ENCODE measurements at regions not wholly inside any gene's neighbourhood (a gene's known extent, or its start where the extent isn't known, plus 50 kb on each side); places are given as distances from the start of the nearest gene placed in this dataset.

DNA sequence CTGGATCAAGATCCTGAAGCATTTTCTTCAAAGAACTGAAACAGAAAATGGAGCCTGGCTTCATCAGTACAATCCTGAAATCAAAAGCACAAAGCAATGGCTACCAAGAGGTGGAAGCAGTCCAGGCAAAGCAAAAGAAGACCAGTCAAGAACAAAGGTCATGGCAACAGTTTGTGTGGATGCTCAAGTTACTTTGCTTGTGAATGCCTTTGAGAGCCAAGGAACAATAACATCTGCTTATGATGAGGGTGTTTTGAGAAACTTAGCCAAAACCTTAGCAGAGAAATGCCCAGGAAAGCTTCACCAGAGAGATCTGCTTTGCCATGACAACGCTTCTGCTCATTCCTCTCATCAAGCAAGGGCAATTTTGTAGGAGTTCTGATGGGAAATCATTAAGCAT is 723.1 kb downstream of the TMEM182 start:
- no peak for DNase-seq (ENCODE audit: low read depth)

DNA sequence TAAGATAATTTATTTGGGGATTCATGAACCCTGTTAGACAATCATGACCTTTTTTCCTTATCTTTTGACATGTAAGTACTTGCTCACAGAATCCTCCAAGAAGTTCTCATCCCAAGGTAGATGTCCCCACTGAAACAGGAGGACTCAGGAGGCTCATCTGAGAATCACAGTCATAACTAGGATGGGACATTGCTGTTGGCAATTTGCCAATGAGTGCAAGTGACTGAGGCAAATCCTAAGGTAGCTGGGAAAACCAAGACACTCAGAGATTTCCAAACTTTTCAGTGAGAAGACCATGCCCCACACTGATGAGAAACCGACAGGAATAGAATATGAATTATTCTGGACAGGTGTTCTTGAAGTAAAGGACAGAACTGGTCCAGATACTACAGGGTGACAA is 735.0 kb downstream of the TMEM182 start:
- DNase-seq (ENCODE audit: low read depth): no peak

DNA sequence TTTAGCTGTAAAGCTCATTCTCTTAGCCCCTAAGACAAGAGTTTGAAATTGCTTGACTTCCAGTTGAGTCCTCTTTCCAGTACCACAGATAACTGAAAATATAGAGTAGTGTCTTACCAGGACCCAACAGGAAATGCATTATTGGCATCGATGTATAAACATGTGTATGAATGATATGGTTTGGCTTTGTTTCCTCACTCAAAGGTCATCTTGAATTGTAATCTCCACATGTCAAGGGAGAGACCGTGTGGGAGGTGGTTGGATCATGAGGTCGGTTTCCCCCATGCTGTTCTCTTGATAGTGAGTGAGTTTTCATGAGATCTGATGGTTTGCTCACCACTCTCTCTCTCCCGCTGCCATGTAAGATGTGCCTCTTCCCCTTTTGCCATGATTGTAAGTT is 745.0 kb downstream of the TMEM182 start:
- DNase-seq (ENCODE audit: low read depth): no peak

DNA sequence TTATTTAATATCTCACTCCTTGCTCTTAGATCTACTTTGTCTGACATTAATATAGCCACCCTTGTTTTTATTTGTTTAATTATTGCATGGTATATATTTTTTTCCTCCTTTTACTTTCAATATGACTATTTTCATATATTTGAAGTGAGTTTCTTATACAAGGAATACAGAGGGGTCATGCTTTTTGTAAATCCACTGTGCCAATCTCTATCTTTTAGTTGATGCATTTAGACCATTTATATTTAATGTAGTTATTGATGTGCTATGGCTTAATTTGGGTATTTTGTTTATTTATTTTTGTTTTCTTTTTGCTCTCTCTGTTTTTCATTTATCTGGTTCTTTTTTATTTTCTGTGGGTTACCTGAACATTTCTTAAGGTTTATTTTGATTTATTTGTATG is 750.6 kb downstream of the TMEM182 start:
- DNase-seq (ENCODE audit: low read depth): no peak

DNA sequence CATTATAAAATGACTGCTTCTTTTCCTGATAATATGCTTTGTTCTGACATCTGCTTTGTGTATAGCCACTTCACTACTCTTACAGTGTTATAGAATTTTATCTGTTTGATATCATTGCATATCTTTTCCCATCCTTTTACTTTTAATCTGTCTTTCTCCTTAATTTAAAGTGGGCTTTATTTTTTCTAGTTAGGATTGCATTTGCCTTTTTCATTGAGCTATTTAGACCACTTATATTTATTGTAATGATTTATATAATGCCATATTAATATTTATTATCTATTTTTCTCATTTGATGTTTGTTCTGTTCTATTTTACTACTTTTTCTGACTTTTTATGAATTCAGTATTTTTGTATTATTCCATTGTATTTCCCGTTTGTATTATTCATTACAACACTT is 758.7 kb downstream of the TMEM182 start:
- DNase-seq (ENCODE audit: low read depth): no peak

DNA sequence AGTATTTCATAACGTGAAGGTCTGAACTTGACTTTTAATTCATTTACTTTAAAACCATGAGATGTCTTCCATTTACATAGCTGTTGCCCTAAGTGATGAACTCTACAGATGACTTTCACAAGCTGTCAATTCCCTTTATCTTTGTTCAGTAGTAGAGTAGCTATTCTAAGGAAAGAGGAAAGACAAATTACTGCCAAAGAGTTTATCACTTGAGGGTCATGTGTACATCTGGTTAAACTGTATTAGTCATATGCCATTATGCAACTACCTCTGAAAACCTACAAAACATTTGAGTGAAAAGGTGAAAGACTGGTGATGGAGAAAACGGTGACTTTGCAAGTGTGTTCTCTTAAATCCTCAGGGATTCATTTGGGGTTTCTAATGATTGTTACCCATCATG is 763.9 kb downstream of the TMEM182 start:
- no peak for DNase-seq (ENCODE audit: low read depth)

DNA sequence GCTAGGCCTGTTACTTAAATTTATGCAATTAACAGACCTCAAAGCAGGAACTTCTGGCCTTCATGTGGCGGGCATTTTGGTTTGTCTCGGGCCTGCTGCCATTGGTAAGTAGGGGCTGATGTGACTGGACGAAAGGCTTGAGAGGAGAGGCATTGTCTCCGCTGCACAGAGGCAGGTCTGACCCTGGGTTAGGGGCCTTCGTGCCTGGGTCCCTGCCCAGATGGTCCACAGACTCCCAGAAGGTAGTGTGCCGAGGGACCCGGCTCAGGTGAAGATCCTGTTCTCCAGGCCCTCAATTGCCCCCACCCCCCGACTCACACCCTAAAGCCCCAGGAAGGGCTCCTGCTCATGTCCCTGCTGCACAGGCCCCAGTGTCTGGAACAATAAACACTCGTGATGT is 764.9 kb downstream of the TMEM182 start:
- DNase-seq (ENCODE audit: low read depth): no peak

DNA sequence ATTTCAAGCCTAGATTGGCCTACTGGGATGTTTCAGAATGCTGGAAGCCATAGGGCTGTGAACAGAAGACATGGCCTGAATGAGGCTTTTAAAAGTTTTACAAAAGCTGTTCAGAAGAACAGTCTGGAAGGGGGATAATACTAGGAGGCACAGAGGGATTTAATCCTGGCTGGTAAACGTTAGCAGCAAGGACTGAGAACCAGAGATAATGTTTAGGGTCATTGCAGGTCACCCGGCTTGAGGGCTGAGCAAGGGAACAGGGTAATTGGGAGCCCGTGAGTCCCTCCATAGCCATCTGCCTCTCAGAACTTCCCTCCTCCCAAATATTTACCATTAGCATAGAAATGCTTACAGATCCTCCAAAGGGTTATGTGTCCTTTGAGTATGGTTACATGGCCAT is 765.4 kb downstream of the TMEM182 start:
- no peak for DNase-seq (ENCODE audit: low read depth)

DNA sequence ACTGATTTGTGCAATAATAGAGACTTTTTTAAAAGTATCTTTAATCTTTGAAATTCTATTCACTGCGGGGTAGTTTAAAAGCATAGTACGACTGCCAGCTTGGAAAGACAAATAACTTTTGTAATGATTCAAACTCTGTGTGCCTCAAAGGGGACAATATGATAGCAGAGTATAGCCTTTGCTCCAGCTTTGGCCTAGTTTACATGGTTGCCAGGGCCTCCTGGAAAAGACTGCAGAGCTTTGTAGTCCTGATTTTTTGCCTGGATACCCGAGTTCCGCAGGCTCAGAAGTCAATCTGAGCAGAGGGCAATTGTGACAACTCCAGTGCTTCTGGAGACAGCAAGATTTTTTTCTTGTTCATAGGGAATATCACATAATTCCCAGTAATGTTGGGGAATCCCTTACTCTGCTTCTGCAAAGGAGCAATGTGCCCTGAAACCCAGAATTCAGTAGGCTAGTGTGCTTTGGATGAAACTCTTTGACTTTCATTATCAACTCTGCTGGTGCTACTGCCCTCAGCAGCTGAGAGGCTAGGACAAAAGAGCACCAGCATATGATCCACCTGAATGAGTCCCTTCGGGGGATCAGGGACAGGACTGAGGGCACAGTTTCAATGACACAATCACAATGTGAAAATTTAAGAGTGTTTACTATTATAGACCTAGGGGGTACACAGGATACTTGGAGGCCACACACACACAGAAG is 768.1 kb downstream of the TMEM182 start:
- no peak for DNase-seq (ENCODE audit: low read depth)

DNA sequence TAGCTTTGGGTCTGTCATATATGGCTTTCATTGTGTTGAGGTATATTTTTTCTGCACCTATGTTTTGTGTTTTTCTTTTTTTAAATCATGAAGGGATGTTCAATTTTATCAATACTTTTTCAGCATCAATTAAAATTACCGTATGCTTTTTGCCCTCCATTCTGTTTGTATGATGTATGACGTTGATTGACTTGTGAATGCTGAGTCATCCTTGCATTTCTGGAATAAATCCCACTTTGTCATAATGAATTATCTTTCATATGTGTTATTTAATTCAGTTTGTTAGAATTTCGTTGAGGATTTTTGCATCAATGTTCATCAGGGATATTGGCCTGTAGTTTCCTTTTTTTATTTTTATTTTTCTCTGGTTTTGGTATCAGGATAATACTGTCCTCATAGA is 790.9 kb downstream of the TMEM182 start:
- no peak for DNase-seq (ENCODE audit: low read depth)

DNA sequence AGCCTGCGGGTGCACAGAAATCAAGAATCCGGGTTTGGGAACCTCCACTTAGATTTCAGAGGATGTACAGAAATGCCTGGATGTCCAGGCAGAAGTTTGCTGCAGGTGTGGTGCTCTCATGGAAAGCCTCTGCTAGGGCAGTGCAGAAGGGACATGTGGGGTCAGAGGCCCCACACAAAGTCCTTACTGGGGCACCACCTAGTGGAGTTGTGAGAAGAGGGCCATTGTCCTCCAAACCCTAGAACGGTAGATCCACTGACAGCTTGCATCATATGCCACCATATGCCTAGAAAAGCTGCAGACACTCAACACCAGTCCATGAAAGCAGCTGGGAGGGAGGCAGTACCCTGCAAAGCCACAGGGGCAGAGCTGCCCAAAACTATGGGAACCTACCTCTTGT is 833.0 kb downstream of the TMEM182 start:
- DNase-seq (ENCODE audit: low read depth): no peak

DNA sequence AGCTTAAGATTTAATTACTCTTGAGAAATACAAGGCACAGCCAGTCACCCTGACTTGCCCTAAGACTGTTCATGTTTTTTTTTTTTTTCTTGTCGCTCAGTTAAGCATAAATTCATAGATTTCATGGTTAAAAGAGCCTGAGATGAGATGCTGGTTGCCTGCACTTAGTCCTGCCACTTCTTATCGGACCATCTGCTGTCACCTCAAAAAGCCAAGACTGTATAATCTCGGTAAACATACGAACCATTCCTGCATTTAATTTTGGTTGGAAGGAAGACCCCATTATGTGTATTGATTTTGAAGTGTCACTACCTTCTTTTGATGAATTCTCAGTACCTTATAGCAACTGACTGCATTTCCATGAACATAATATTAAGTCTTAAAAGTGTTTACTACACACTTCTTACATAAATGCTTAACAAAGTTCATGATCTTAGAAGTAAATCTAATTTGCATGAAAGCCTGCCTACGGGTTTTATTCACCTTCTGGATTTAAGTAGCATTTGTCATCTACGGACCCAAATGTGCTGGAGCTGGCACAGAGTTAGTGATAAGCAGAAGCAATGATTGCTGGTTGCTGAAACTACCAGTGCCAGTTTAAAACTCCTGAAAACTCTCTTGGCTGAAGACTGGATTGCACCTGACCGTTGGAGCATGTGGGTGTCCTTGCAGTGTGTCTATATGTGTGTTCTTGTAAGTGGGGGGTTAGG is 843.4 kb downstream of the TMEM182 start:
- DNase-seq (ENCODE audit: low read depth): no peak

DNA sequence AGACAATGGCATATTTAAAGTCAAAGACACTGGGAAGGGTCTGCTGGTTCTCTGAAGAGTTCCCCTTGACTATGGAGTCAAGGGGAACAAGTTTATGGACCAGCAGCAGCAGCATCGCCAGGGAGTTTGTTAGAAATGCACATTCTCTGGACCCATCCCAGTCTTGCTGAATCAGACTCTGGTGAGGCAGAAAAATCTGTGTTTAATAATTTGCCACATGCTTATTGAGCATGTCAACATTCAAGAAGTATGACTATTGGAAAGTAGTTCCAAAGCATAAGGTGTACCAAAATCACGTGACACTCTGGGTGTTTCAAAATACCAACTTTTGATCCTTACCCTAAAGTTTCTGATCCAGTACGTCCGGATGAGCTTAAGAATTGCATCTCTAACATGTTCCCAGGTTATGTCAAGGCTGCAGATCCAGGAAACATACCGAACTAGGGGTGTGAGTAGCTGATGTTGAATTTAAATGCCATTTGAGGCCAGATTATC is 853.8 kb downstream of the TMEM182 start:
- no peak for DNase-seq (ENCODE audit: low read depth)

DNA sequence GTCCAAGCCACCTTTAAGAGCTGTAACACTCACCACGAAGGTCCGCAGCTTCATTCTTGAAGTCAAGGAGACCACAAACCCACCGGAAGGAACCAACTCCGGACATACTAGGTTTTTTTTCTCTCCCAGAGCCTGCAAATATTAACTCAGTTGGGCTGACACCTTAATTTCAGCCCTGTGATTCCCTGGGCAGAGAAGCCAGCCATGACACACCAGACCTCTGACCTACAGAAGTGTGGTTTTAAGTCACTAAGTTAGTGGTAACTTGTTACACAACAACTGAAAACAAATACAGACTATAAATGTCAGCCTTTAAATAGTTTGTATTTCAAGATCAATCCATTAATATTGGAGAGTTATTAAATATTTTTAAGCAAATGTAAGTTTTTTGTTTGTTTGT is 855.1 kb downstream of the TMEM182 start:
- DNase-seq (ENCODE audit: low read depth): no peak

DNA sequence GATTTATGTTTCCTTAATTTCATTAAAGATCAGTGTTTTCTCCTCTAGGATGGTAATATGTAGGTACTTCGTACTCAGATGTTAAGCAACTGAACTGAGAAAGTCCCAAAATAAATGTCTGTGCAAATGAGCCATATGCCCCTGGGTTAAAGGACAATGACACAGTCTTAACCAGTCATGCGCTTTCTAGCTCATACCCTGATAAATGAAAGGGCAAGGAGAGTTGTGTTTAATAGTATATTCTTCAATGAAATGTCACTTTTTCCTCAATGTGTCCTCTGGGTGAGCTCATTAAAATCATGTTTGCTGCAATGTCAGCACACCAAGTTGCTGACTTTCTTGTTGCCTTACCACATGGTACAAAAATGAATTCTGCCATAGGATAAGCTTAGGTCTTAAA is 856.3 kb downstream of the TMEM182 start:
- DNase-seq (ENCODE audit: low read depth): no peak

DNA sequence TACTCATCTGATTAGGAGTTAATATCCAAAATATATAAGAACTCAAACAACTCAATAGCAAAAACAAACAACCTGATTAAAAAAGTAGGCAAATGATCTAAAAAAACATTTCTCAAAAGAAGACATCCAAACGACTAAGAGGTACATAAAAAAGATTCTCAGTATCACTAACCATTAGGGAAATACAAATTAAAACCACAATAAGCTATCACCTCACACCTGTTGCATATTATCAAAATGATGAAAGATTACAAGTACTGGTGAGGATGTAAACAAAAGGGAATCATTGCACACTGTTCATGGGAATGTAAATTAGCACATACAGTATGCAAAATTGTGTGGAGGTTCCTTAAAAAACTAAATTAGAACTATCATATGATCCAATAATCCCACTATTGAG is 865.5 kb downstream of the TMEM182 start:
- DNase-seq (ENCODE audit: low read depth): no peak

DNA sequence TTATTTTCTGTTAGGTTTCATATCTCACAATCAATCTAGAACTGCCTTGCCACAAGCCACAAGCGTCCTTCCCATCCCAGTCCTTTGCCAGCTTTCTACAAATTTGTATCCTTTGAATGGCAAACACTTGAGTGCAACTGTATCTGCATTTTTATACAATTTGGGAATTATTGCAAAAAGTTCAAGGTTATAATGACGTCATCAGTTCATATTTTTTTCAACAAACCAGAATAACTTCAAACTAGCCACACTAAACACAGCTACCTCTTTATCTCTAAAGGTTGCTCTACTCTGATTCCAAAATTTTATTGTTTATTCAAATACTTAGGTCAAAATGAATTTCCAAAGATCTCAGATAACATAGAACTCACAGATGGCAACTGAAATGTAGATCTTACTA is 877.1 kb downstream of the TMEM182 start:
- DNase-seq (ENCODE audit: low read depth): no peak

DNA sequence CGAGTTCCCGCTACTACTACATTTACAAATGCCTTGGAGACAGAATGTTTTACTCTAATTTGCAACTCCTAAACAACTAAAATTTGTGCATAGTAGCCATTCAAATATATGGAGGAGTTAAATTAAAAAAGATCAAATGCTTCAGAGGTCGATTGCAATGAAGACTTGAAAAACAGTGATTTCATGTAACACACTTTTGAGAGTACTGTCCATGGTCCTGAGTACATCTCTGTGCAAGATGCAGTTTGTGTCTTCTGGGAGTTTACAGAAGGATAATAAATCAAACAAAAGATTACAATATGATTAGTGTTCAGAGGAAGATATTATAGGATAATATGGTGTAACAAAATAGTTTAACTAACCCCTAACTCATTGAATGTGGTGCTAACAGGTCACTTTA is 894.7 kb downstream of the TMEM182 start:
- DNase-seq (ENCODE audit: low read depth): no peak

DNA sequence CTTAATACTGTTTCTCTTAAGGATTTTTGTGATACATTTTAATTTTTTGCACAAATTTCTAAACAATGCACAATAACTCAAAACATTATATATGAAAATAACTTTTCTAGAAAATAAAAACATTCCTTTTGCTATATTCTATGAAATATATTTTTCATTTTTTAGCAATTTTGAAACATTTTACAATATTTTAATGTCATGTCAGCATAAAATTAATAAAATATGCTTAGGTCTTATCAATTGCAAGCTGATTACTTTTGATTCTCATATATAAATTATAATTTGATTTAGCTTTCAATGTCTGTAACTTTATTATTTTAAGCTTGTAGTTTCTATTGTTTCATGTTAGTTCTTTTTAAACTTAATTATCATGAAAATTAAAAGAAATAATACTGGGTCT is 898.7 kb downstream of the TMEM182 start:
- DNase-seq (ENCODE audit: low read depth): no peak

DNA sequence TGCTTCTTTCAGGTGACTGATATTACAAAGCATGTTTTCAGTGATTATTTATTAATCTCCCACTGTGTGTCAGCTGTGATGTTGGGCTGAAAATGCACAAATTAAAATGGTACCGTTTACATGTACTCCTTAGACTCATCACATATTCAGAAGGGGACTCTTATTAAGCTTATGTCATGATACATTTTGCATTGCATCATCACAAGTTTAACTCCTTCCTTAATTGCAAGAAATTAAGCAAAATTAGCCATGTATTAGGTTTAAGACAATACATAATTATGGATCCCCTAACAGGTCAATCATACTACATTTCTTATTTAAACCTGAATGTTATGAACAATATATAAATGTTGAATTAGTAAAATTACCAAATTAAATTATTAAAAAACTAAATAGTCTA is 899.1 kb downstream of the TMEM182 start:
- no peak for DNase-seq (ENCODE audit: low read depth)

DNA sequence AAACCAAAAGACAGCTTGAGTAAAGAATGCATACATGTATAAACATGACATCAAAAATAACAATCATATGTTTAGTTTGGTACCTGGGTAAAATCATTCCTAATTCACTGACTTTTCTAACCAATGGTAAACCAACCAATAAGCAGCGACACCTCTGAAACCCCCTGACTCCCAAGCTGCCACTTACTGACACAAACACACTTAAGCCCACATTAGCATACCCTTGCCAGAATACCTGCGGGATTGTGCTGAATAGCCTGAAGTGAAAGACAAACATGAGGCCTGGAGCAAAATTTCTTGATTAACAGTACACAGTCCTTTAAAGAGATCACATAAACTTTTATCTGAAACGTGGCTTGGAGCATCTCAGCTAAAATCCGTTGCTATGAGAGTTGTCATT is 902.9 kb downstream of the TMEM182 start:
- no peak for DNase-seq (ENCODE audit: low read depth)

DNA sequence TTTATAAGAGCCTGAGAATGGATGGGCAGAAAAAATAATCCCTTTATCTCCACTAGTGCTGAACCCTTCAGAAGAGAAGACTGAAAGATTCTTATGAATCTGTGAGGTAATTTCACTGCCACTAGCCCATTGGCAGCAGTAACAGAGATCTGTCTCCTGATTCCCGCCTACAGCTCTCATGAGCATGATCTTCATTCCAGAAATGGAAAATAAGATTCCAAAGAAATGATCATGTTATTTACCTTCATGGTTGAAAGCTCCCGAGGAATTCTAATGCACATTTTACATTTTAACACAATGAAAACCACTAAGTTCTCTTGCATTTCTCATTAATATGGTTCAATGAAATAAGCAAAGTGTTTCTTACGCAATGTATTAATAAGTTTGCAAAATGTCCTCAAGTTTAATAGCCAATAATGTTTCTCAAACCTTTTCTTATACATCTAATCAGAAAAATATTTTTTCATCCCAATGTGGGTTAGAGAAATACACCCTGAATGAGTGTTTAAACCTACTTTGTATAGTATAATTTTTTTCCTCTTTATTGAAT is 905.6 kb downstream of the TMEM182 start:
- DNase-seq (ENCODE audit: low read depth): no peak

DNA sequence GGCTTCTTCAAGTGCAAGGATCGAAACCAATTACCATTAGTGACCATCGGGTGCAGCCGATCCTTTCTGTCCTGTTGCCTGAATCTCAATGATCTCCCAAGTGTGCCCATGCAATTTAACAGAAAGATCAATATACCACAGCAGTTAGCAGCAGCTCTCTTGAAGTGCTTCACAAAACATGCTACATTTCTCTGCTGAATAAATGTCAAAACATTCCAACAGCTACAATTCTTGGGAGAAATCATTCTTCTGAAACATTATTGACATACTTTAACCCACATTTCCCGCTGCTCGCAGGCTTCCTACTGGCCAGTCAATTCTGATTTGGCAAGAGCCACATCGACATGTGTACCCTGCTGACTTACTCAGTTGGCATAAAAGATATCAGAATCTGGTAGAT is 907.7 kb downstream of the TMEM182 start:
- DNase-seq (ENCODE audit: low read depth): no peak

Data from forelimb muscle (tissue), 1 donor.